T-helper 2 cell treated with Interferon-gamma antibody and Interleukin-4, amounts not matched to agents 5 μg/mL and 100 μg/mL, for 36 hours (primary cell): ENCODE measurements at regions not wholly inside any gene's neighbourhood (a gene's known extent, or its start where the extent isn't known, plus 50 kb on each side); places are given as distances from the start of the nearest gene placed in this dataset.
"Not testable (repeated sequence)": the region's sequence is repeated elsewhere in the genome, so short reads cannot be mapped to it uniquely, and the experiment has no call there.

Experiments used
- DNase-seq: peaks from one replicate; pipeline ENCODE4 v3.0.0; 2021; ENCODE audit warnings: low spot score
- H3K27ac Mint-ChIP-seq: one replicate; pipeline ENCODE4 v1.8.0; 2021; ENCODE audit warnings: mild to moderate bottlenecking, mixed read lengths
- H3K27me3 Mint-ChIP-seq: one replicate; pipeline ENCODE4 v1.8.0; 2021; ENCODE audit warnings: low read depth, mixed read lengths
- H3K36me3 Mint-ChIP-seq: one replicate; pipeline ENCODE4 v1.8.0; 2021; ENCODE audit warnings: low read depth, mixed read lengths
- H3K4me1 Mint-ChIP-seq: one replicate; pipeline ENCODE4 v1.8.0; 2021; ENCODE audit warnings: low read depth, mixed read lengths
- H3K4me3 Mint-ChIP-seq: one replicate; pipeline ENCODE4 v1.8.0; 2022; ENCODE audit warnings: mild to moderate bottlenecking, moderate library complexity, mixed read lengths
- H3K9me3 Mint-ChIP-seq: one replicate; pipeline ENCODE4 v1.8.0; 2021; ENCODE audit warnings: mixed read lengths

DNA sequence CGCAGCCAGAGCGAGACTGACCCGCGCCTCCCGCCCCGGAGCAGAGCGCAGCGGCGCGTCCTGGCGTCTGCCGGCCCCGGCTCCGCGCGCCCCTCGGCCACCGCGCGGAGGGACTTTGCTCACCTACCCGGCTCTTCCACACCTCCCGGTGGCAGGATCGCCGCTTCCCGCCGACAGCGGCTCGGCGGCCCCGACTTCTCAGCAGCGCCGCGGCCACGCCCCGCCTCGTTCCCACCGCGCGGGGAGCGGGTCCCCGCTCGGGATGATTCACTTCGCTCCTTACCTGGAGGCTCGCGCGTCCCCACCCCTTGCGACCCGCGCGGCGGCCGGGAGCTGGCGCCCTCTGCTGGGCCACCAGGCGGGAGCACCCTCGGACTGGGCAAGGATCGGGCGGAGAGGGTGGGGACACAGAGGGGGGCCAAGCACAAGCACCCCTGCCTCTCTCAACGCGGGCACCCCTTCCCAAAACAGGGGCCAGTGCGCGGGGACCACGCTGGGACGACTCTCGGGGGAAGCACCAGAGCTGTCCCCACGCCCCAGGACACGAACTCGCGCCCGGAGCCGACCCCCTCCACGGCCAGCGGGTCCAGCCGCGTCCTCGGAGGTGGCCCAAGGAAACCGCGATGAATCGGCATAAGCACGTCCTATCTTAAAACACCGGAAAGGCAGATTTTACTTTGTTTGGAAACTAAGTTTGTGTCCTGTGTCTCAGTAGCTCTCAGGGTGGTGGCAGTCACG is 101.0 kb upstream of the SVIL start:
- peak; percentile 85 for DNase-seq
- H3K9me3 Mint-ChIP-seq, result no peaks in the 10 kb centered on the region
- peaks cover 7% of the 10 kb centered on the region for H3K4me1 Mint-ChIP-seq
- H3K4me3 Mint-ChIP-seq, result peak overlapping the region; percentile 74
- H3K36me3 Mint-ChIP-seq, result peaks cover 2% of the 10 kb centered on the region
- peak overlapping the region; percentile 81 for H3K27ac Mint-ChIP-seq
- H3K27me3 Mint-ChIP-seq, result peaks cover 29% of the 10 kb centered on the region

DNA sequence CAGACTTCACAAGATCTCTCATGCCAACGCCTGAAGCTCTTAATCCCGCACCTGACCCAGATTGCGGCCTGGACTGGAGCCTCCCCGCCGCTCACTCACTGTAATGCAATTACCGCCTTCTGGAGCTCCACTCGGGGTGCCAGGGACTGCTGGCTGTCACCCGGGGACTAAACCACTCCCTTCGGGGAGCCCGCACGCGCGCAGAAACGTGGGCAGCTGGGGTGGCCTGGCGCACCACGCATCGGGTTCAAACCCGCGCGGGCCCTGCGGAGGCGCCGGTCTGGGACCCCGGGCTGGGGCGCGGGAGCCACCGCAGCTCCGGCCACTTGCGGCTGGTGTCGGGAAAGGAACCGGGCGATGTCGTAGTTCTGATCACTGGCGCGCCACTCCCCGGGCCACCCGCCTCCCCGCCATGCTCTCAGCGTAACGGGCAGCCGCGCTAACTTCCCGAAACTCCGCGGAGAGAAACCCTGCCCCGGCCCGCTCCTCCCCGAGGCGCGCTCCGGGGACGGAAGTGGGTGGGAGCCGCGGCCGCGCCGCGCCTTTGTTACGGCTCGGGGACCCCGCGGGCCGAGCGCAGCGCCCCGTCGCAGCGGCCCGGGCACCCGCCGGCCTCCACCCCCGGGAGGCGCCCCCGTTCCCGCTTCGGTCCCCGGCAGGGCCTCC is 100.3 kb upstream of the SVIL start:
- DNase-seq, result peak; percentile 61
- Mint-ChIP-seq H3K4me3 (peak overlapping the region; percentile 86), H3K4me1 (peaks cover 7% of the 10 kb centered on the region), H3K27me3 (peaks cover 25% of the 10 kb centered on the region), H3K27ac (peak overlapping the region; percentile 28), H3K36me3 (peaks cover 5% of the 10 kb centered on the region), H3K9me3 (no peaks in the 10 kb centered on the region)

DNA sequence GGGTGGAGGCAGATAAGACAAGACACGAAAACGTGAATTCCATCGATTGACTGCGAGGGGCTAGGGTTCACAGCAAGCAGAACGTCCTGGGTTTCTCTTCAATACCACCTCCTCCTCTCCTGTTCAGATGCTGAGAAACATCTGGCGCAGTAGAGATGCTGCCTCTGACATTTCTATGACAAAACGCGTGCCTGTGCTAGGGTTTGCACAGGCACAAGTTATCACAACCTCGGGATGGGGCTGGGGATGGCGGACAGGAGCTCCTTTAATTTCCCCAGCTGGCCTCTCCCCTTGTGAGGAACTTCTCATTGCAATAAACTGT is 99.8 kb upstream of the SVIL start:
- peak overlapping the region; percentile 86 for H3K4me3 Mint-ChIP-seq
- peaks cover 25% of the 10 kb centered on the region for H3K27me3 Mint-ChIP-seq
- DNase-seq, result no peak
- H3K36me3 Mint-ChIP-seq, result peaks cover 6% of the 10 kb centered on the region
- no peaks in the 10 kb centered on the region for H3K9me3 Mint-ChIP-seq
- H3K4me1 Mint-ChIP-seq, result peaks cover 7% of the 10 kb centered on the region
- peak overlapping the region; percentile 28 for H3K27ac Mint-ChIP-seq

DNA sequence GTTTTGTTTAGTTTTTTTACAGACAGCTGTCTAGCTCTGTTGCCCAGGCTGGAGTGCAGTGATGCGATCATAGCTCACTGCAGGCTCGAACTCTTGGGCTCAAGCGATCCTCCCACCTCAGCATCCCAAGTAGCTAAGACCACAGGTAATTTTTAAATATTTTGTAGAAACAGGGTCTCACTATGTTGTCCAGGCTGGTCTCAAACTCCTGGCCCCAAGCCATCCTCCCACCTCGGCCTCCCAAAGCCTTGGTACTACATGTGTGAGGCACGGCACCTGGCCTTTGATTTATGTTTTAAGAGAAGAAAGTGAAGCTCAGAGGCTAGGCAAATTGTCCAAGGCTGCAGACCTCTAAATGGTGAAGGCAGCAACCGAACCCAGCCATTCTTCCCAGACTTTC is 98.6 kb upstream of the SVIL start:
- no peak overlapping the region for H3K27ac Mint-ChIP-seq
- peaks cover 10% of the 10 kb centered on the region for H3K36me3 Mint-ChIP-seq
- H3K4me3 Mint-ChIP-seq, result peak overlapping the region; percentile 9
- H3K27me3 Mint-ChIP-seq, result peaks cover 14% of the 10 kb centered on the region
- DNase-seq, result no peak
- peaks cover 7% of the 10 kb centered on the region for H3K4me1 Mint-ChIP-seq
- no peaks in the 10 kb centered on the region for H3K9me3 Mint-ChIP-seq

DNA sequence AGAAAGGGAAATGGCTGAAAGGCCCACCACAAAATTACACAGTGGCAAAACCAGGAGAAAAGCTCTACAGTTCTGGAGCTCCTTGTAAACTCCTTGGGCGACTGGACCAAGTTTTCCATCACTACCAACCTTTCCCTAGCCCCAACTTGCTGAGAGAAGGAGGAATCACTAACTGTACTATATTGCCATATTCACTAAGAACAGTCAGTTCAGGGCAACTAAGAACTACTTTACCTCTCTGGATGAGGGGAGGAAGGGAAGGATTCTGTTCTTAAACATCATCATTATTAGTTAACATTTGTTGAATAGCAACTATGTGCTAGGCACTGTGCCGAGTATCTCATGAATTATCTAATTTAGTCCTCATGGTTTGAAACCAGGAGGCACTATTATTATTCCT is 98.1 kb upstream of the SVIL start:
- Mint-ChIP-seq H3K27ac (no peak overlapping the region), H3K36me3 (peaks cover 10% of the 10 kb centered on the region), H3K9me3 (no peaks in the 10 kb centered on the region), H3K27me3 (peaks cover 13% of the 10 kb centered on the region), H3K4me3 (no peak overlapping the region), H3K4me1 (peaks cover 7% of the 10 kb centered on the region)
- DNase-seq, result no peak

DNA sequence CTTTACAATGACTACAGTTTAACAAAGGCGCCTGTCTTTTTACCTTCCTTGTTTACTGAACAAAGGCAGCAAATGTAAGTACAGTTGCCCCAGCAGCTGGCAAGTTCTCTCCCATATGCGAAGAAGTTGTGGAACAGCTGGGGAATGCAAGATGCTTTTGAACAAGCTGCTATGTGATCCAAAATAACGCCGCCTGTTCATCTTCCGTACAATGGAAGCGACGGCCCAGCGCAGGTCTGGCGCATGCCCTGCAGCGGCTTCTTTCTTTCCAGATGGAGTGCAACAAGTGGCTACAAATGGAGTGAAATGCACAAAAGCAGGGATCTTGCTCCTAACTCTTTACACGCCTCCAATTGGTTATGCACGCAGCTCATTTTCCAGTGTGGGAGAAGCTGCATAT is 97.0 kb upstream of the SVIL start:
- H3K4me1 Mint-ChIP-seq, result peaks cover 7% of the 10 kb centered on the region
- no peaks in the 10 kb centered on the region for H3K9me3 Mint-ChIP-seq
- H3K27me3 Mint-ChIP-seq, result peaks cover 3% of the 10 kb centered on the region
- H3K4me3 Mint-ChIP-seq, result no peak overlapping the region
- H3K36me3 Mint-ChIP-seq, result peaks cover 10% of the 10 kb centered on the region
- no peak for DNase-seq
- no peak overlapping the region for H3K27ac Mint-ChIP-seq

DNA sequence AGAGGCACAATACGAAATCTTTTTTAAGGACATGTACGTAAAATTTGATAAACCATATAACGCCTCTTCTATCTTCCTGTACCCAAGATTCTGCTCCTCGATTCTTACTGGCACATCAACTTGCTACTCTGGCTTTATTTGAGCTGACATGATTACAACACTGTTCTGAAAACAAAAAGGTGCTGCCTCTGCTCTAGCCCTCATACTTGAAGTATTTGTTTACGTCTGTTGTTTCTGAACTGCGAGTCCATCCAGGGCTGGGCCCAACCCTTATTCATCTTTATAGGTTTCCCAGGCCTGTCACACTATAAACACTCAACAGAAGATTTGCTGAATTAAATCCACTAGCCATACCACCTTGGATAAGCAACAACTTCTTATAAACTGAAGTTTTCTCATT is 96.2 kb upstream of the SVIL start:
- DNase-seq, result no peak
- peaks cover 10% of the 10 kb centered on the region for H3K36me3 Mint-ChIP-seq
- peaks cover 7% of the 10 kb centered on the region for H3K4me1 Mint-ChIP-seq
- H3K4me3 Mint-ChIP-seq, result no peak overlapping the region
- H3K9me3 Mint-ChIP-seq, result no peaks in the 10 kb centered on the region
- no peak overlapping the region for H3K27ac Mint-ChIP-seq
- peaks cover 3% of the 10 kb centered on the region for H3K27me3 Mint-ChIP-seq

DNA sequence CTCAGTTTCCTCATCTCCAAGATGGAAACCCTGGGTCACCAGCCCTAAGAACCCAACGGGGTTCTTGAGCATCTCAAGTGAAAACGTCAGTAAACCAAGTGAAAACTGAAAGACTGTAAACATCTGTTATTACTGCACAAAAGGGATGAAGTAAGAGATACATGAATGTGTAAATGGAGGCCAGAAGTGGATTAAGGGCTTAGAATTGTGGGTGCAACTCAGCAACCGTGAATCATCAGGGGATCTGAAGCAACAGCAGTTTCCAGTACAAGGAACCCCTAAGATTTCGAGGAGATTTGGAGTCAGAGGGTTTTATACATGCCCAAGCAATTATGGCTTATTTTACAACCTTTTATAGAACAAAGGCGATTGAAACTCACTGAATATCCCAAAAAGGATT is 95.7 kb upstream of the SVIL start:
- Mint-ChIP-seq H3K4me1 (peaks cover 7% of the 10 kb centered on the region), H3K27ac (no peak overlapping the region)
- DNase-seq, result no peak

DNA sequence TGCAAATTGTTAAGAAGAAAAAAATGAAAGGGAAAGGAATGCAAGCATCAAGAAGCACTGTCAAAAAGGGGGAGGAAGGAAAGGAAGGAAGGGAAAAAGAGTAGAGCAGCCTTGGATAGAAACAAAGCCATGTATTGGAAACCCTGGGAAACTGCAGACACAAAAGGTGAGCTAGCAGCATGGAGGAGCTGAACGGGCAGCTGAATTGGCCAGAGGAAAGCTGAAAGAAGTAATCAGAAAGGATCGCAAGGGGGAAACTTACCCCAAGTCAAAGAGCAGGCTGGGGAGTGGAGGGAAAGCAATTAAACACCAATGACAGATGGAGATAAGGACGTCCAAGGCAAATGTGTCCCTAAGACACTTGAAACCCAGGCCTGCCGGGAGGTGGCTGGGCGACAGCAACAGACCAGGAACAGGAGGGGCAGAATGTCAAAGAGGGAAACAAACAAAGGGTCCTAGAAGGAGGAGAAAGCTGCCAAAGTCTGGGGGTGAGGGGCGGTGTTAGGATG is 93.8 kb upstream of the SVIL start:
- no peaks in the 10 kb centered on the region for H3K9me3 Mint-ChIP-seq
- peaks cover 3% of the 10 kb centered on the region for H3K27me3 Mint-ChIP-seq
- no peak for DNase-seq
- H3K4me1 Mint-ChIP-seq, result peaks cover 2% of the 10 kb centered on the region
- H3K4me3 Mint-ChIP-seq, result no peak overlapping the region
- H3K27ac Mint-ChIP-seq, result no peak overlapping the region
- peaks cover 10% of the 10 kb centered on the region for H3K36me3 Mint-ChIP-seq

More for the DNA sequence above, 95.7 kb upstream of the SVIL start:
- Mint-ChIP-seq H3K9me3 (no peaks in the 10 kb centered on the region), H3K36me3 (peaks cover 10% of the 10 kb centered on the region), H3K4me3 (no peak overlapping the region), H3K27me3 (peaks cover 3% of the 10 kb centered on the region)

DNA sequence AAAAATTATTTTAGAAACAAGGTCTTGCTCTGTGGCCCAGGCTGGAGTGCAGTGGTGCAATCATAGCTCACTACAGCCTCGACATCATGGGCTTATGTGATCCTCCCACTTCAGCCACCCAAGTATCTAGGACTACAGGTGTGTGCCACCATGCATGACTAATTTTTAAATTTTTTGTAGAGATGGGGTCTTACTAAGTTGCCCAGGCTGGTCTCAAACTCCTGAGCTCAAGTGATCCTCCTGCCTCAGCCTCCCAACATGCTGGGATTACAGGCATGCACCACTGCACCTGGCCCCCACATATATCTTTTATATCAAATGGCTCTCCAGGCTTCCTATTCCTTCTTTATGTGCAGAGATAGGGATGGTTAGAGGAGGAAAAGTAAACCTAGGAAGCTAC is 91.2 kb upstream of the SVIL start:
- not testable (repeated sequence) for DNase-seq, H3K36me3 Mint-ChIP-seq, H3K4me1 Mint-ChIP-seq, H3K4me3 Mint-ChIP-seq, H3K27ac Mint-ChIP-seq, H3K27me3 Mint-ChIP-seq, H3K9me3 Mint-ChIP-seq

DNA sequence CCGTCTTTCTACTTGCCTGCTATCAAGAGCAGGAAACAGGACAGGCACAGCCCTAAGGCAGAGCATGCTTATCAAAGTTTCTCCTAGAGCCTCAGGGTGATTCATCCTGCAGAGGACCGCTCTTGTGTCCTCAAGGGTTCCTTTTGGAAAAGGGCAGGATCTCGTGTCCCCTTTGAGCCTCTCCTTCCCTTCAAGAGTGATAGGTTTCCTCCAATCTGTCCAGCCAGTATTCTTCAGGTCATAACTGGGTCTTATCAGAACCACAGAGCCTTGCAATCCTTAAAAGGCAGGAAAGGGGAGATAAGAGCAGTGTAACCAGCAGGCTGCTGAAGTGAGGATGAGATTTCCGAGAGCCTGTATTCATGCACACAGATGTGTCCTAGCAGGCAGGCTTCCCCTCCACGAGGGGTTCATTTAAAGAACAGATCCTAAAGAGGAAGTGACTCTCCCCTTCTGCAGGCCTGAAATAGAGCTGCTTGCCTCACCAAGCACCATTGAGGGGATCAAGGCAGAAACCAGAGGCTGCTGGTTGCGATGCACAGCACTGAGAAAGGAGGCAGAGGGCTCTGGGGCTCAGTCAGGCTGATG is 90.5 kb upstream of the SVIL start:
- H3K4me3 Mint-ChIP-seq, result no peak overlapping the region
- peaks cover 2% of the 10 kb centered on the region for H3K4me1 Mint-ChIP-seq
- peaks cover 8% of the 10 kb centered on the region for H3K36me3 Mint-ChIP-seq
- H3K27me3 Mint-ChIP-seq, result no peaks in the 10 kb centered on the region
- H3K27ac Mint-ChIP-seq, result no peak overlapping the region
- H3K9me3 Mint-ChIP-seq, result peaks cover 15% of the 10 kb centered on the region
- DNase-seq, result no peak

DNA sequence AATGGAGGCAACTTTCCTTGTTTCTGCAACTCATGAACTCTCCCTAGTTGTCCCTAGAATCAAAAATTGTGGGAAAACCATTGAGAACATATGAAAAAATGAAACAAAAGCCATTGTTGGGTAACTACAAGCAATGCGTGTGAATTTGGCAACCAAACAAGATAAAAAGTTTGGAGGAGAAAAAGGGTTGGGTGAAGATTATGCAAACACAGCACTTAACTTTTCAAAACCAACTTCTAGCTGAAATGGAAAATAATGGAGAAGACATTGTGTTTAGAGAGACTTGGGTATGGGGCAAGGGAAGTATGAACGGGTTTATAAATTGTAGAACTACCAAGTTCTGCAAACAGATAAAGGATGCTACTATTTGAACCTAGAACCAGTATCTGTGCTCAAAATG is 89.0 kb upstream of the SVIL start:
- Mint-ChIP-seq H3K4me1 (peaks cover 2% of the 10 kb centered on the region), H3K27me3 (no peaks in the 10 kb centered on the region), H3K4me3 (no peak overlapping the region), H3K36me3 (peaks cover 7% of the 10 kb centered on the region), H3K27ac (no peak overlapping the region), H3K9me3 (peaks cover 23% of the 10 kb centered on the region)
- no peak for DNase-seq

DNA sequence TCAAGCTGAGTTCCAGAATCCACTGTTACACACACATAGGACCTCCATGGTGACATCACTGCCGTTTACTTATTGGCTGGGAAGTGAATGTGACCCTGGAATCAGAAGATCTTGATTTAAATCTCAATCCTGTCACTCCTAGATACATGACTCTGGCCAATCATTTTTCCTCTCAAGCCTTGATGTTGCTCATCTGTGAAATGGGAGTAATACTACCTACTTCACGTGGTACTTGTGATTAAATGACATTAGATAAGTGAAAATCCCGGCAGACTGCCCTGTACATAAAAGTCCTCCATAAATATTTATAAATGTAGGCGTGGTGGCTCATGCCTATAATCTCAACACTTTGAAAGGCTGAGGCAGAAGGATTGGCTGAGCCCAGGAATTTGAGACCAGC is 88.0 kb upstream of the SVIL start:
- H3K36me3 Mint-ChIP-seq, result peaks cover 7% of the 10 kb centered on the region
- H3K4me3 Mint-ChIP-seq, result no peak overlapping the region
- H3K27me3 Mint-ChIP-seq, result no peaks in the 10 kb centered on the region
- DNase-seq, result no peak
- no peak overlapping the region for H3K27ac Mint-ChIP-seq
- H3K4me1 Mint-ChIP-seq, result peaks cover 2% of the 10 kb centered on the region
- H3K9me3 Mint-ChIP-seq, result peaks cover 27% of the 10 kb centered on the region

DNA sequence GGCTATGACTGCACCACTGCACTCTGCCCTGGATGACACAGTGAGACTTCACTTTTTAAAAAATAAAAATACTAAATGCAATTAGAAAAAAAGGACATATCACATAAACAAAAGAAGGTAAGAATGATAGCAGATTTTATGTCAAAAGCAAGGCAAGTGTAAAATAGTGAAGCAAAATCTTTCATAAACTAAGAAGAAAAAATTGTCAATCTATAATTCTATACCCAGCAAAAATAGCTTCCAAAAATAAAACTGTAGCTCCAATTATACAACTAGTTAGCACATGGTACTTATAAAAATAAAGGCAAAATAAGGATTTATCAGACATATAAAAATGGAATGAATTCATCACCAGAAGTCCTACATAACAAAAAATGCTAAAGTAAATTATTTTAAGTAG is 85.4 kb upstream of the SVIL start:
- no peak for DNase-seq
- H3K4me1 Mint-ChIP-seq, result peaks cover 5% of the 10 kb centered on the region
- no peak overlapping the region for H3K4me3 Mint-ChIP-seq
- peaks cover 35% of the 10 kb centered on the region for H3K9me3 Mint-ChIP-seq
- peaks cover 7% of the 10 kb centered on the region for H3K36me3 Mint-ChIP-seq
- H3K27ac Mint-ChIP-seq, result no peak overlapping the region
- no peaks in the 10 kb centered on the region for H3K27me3 Mint-ChIP-seq
